ENCODE measurements at regions not wholly inside any gene's neighbourhood (a gene's known extent, or its start where the extent isn't known, plus 50 kb on each side); places are given as distances from the start of the nearest gene placed in this dataset.

- TF ChIP-seq POLR2AphosphoS5 (IDR thresholded peaks at IDR 0.05; ENCODE audit: low read depth, low read length) (no peak), ZNF274 (IDR thresholded peaks at IDR 0.05; ENCODE audit: borderline replicate concordance, extremely low read depth, low read length) (no peak), POLR2A (IDR thresholded peaks at IDR 0.05; ENCODE audit: control extremely low read depth in 1 of 2, low read depth in 2 of 2, low read length in 2 of 2) (no peak), EZH2 (IDR thresholded peaks at IDR 0.05; ENCODE audit: low read depth, low read length, severe bottlenecking) (no peak), HDAC2 (IDR thresholded peaks at IDR 0.05; ENCODE audit: borderline replicate concordance in 1 of 2, low read depth in 2 of 2, low read length in 2 of 2) (no peak), KDM5A (IDR thresholded peaks at IDR 0.05; ENCODE audit: low read length) (no peak), CTCF (IDR thresholded peaks at IDR 0.05; ENCODE audit: control extremely low read depth in 1 of 3, insufficient read depth in 1 of 3, low read depth in 1 of 3, low read length in 3 of 3) (no peak)
- TF ChIP-seq, protein P1, sequence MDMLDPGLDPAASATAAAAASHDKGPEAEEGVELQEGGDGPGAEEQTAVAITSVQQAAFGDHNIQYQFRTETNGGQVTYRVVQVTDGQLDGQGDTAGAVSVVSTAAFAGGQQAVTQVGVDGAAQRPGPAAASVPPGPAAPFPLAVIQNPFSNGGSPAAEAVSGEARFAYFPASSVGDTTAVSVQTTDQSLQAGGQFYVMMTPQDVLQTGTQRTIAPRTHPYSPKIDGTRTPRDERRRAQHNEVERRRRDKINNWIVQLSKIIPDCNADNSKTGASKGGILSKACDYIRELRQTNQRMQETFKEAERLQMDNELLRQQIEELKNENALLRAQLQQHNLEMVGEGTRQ (IDR thresholded peaks at IDR 0.05; ENCODE audit: low read length), result no peak
Observed at GRCh38 chr2:235278771-235279355, 215.0 kb upstream of the AGAP1 start.
